Activated naive CD8-positive, alpha-beta T cell treated with anti-CD3 and anti-CD28 coated beads, Interleukin-2, amount 10 ng/mL, durations not matched to agents 7 days and 5 days (primary cell): ENCODE measurements at regions not wholly inside any gene's neighbourhood (a gene's known extent, or its start where the extent isn't known, plus 50 kb on each side); places are given as distances from the start of the nearest gene placed in this dataset.

ENCODE experiments used
- ATAC-seq: fragments of 150-1000 bp; cut with Tn5 transposase; one replicate; pipeline ENCODE4 v1.10.0; 2021; ENCODE audit warnings: low read depth, moderate library complexity
- POLR2A ChIA-PET: fragments of 350-600 bp; sonication (Branson Sonifier 250); formaldehyde crosslinking; loops from one replicate; lab custom pipeline; 2021; ENCODE audit warnings: antibody characterized with exemption; lab: Charles Lee
- DNase-seq: peaks from one replicate; pipeline ENCODE4 v3.0.0; 2021
- H3K27ac Mint-ChIP-seq: one replicate; pipeline ENCODE4 v1.8.0; 2022; ENCODE audit warnings: mild to moderate bottlenecking, mixed read lengths
- H3K27me3 Mint-ChIP-seq: one replicate; pipeline ENCODE4 v1.8.0; 2022; ENCODE audit warnings: mild to moderate bottlenecking, moderate library complexity, mixed read lengths
- H3K36me3 Mint-ChIP-seq: one replicate; pipeline ENCODE4 v1.8.0; 2021; ENCODE audit warnings: mild to moderate bottlenecking, mixed read lengths
- H3K4me1 Mint-ChIP-seq: one replicate; pipeline ENCODE4 v1.8.0; 2021; ENCODE audit warnings: mixed read lengths
- H3K4me3 Mint-ChIP-seq: one replicate; pipeline ENCODE4 v1.8.0; 2022; ENCODE audit warnings: mild to moderate bottlenecking, moderate library complexity, mixed read lengths
- H3K9me3 Mint-ChIP-seq: one replicate; pipeline ENCODE4 v1.8.0; 2021; ENCODE audit warnings: mixed read lengths

DNA sequence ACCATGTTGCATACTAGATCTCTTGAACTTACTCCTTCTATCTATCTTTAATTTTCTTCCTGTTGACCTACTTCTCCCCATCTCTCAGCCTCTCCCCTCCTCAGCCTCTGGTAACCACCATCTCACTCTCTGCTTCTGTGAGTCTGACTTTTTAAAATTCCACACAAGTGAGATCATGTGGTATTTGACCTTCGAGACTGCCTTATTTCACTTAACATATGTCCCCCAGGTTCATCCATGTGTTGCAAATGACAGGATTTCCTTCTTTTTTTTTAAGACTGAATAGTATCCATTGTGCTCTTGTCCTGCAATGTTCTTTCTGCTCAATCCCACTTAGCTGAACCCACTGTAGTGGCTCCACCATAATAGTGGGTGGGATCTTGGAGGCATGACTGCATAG, 51.4 kb upstream of the DNAJC1 start:
- ATAC-seq, result no peak
- Mint-ChIP-seq H3K36me3 (no peaks in the 10 kb centered on the region), H3K9me3 (peaks cover 5% of the 10 kb centered on the region), H3K4me1 (no peaks in the 10 kb centered on the region), H3K27me3 (no peaks in the 10 kb centered on the region), H3K4me3 (no peak overlapping the region), H3K27ac (no peak overlapping the region)
- POLR2A ChIA-PET, result no interaction called here
- no peak for DNase-seq
